ENCODE measurements at regions not wholly inside any gene's neighbourhood (a gene's known extent, or its start where the extent isn't known, plus 50 kb on each side); places are given as distances from the start of the nearest gene placed in this dataset.
"Not testable (repeated sequence)": the region's sequence is repeated elsewhere in the genome, so short reads cannot be mapped to it uniquely, and the experiment has no call there.

DNA sequence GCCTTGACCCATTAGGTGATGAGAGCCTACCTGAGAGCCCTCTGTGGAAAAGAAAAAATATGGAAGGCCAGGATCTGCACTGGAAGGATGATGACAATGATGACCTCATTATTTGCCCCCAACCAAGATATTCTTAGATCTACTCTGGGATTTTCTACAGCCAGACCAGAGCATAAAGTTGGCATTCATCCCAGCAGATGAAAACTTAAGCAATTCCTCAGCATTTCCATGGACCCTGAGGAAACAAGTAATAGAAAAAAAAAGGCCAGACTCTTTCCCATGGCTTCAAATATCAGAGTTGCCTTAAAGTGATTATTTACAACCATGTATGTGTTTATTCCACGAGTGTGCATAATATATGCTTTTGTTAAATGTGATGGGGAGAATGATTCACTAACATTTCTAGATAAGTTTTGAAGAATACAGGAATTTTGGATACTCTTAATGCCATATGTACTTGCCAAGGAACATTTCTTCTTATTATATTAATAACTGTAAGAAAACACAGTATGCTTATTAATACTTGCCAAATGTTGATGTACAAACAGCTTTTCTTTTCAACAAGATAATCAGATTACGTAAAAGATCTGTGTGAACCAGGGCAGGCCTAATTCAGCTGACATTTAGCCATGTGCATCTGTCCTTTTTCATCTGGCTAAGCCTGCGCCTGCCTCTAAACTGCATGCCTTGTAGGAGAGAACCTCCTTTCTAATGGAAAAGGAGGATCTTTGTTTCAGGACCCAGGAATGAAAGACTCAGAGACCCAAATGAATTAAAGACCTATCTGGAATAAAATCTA is 94.8 kb downstream of the ARRDC3 start:
- intact Hi-C loops (cut with micrococcal nuclease): no loop called here

DNA sequence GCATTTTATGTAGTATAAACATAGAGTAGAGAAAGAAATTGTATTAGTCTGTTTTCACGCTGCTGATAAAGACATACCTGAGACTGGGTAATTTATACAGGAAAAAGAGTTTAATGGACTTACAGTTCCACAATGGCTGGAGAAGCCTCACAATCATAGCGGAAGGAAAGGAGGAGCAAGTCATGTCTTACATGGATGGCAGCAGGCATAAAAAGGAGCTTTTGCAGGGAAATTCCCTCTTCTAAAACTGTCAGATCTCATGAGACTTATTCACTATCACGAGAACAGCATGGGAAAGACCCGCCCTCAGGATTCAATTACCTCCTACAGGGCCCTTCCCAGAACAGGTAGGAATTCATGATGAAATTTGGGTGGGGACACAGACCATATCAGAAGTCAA is 98.1 kb downstream of the ARRDC3 start:
- H3K9me3 ChIP-seq (ENCODE audit: control insufficient read depth in 2 of 3, low read length in 3 of 3); POLR2A ChIA-PET; DNase-seq; H3K27ac ChIP-seq (ENCODE audit: low read depth, low read length); H3K27ac Mint-ChIP-seq; H3K27me3 Mint-ChIP-seq; H3K4me3 ChIP-seq (ENCODE audit: low read length); H3K4me1 ChIP-seq (ENCODE audit: control insufficient read depth in 2 of 2, insufficient read depth in 2 of 2, low read length in 2 of 2); H3K27me3 ChIP-seq (ENCODE audit: control insufficient read depth in 2 of 2, insufficient read depth in 2 of 2, low read length in 2 of 2); CTCF ChIA-PET; H3K36me3 ChIP-seq (ENCODE audit: control insufficient read depth in 2 of 3, insufficient read depth in 3 of 3, low read length in 3 of 3); ATAC-seq; H3K4me3 Mint-ChIP-seq; intact Hi-C loops (cut with micrococcal nuclease): not testable (repeated sequence)
- Mint-ChIP-seq H3K36me3 (peaks cover 0 to 22% (median 6%) of the 10 kb centered on the region in 5 donors), H3K4me1 (peaks cover 8 to 25% (median 16%) of the 10 kb centered on the region in 7 donors), H3K9me3 (peaks cover 0 to 18% (median 5%) of the 10 kb centered on the region in 11 donors)

More for the DNA sequence above, 94.8 kb downstream of the ARRDC3 start:
- H3K27ac Mint-ChIP-seq: no peak overlapping the region
- no peak overlapping the region for H3K4me3 ChIP-seq (ENCODE audit: low read length)
- ATAC-seq (no peak), DNase-seq (no peak)
- no peaks in the 10 kb centered on the region for H3K36me3 ChIP-seq (ENCODE audit: control insufficient read depth in 2 of 3, insufficient read depth in 3 of 3, low read length in 3 of 3)
- POLR2A ChIA-PET: no interaction called here
- H3K4me1 ChIP-seq (ENCODE audit: control insufficient read depth in 2 of 2, insufficient read depth in 2 of 2, low read length in 2 of 2): no peaks in the 10 kb centered on the region
- no peak overlapping the region for H3K27ac ChIP-seq (ENCODE audit: low read depth, low read length)
- peaks cover 0 to 18% (median 5%) of the 10 kb centered on the region in 11 donors for H3K9me3 Mint-ChIP-seq
- CTCF ChIA-PET: no interaction called here
- no peaks in the 10 kb centered on the region for H3K27me3 Mint-ChIP-seq
- no peaks in the 10 kb centered on the region for H3K27me3 ChIP-seq (ENCODE audit: control insufficient read depth in 2 of 2, insufficient read depth in 2 of 2, low read length in 2 of 2)
- H3K4me3 Mint-ChIP-seq: no peak overlapping the region
- peaks cover 0 to 21% (median 3%) of the 10 kb centered on the region in 7 donors for H3K4me1 Mint-ChIP-seq
- H3K9me3 ChIP-seq (ENCODE audit: control insufficient read depth in 2 of 3, low read length in 3 of 3): no peaks in the 10 kb centered on the region
- H3K36me3 Mint-ChIP-seq: peaks cover 0 to 17% (median 6%) of the 10 kb centered on the region in 5 donors

DNA sequence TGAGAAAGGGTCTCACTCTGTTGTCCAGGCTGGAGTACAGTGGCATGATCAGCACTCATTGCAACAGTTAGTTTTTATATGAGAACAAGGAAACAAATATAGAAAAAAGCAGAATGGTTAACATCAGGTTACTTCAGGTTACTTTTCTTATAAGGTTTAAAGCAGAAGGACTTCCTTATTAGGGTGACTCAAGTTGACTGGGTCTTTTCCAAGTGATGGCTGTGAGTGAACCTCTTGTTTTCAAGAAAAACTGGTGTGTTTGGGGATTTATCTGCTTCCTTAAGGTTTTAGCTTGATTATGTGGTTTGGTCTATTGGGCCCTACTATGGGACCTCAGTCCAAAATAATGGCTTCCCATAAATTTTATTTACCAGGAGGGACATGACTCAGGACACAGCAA is 99.2 kb downstream of the ARRDC3 start:
- CTCF ChIA-PET: no interaction called here
- Histone ChIP-seq H3K27ac (ENCODE audit: low read depth, low read length) (no peak overlapping the region), H3K36me3 (ENCODE audit: control insufficient read depth in 2 of 3, insufficient read depth in 3 of 3, low read length in 3 of 3) (no peaks in the 10 kb centered on the region), H3K4me3 (ENCODE audit: low read length) (no peak overlapping the region), H3K4me1 (ENCODE audit: control insufficient read depth in 2 of 2, insufficient read depth in 2 of 2, low read length in 2 of 2) (peaks cover 0 to 4% of the 10 kb centered on the region in 2 donors), H3K27me3 (ENCODE audit: control insufficient read depth in 2 of 2, insufficient read depth in 2 of 2, low read length in 2 of 2) (no peaks in the 10 kb centered on the region), H3K9me3 (ENCODE audit: control insufficient read depth in 2 of 3, low read length in 3 of 3) (no peaks in the 10 kb centered on the region)
- Mint-ChIP-seq H3K36me3 (peaks cover 0 to 22% (median 6%) of the 10 kb centered on the region in 5 donors), H3K27ac (peak overlapping the region in 2 of 9 donors; percentile 10 to 60), H3K4me3 (no peak overlapping the region), H3K27me3 (peaks cover 0 to 5% (median 0%) of the 10 kb centered on the region in 5 donors), H3K9me3 (peaks cover 0 to 18% (median 5%) of the 10 kb centered on the region in 11 donors), H3K4me1 (peaks cover 13 to 34% (median 23%) of the 10 kb centered on the region in 7 donors)
- no peak for ATAC-seq
- DNase-seq: no peak
- POLR2A ChIA-PET: interaction anchor here (0.8 to 1.1 kb wide), 2 partner anchors 97 to 99 kb away, joined by 4 read pairs; partner anchors contain the start of gene ARRDC3
- intact Hi-C loops (cut with micrococcal nuclease): loop anchor here (5.0 kb wide), 3 partner anchors 42 to 757 kb away; partner anchors contain the start of gene LYSMD3 (in 1 of the 2)

DNA sequence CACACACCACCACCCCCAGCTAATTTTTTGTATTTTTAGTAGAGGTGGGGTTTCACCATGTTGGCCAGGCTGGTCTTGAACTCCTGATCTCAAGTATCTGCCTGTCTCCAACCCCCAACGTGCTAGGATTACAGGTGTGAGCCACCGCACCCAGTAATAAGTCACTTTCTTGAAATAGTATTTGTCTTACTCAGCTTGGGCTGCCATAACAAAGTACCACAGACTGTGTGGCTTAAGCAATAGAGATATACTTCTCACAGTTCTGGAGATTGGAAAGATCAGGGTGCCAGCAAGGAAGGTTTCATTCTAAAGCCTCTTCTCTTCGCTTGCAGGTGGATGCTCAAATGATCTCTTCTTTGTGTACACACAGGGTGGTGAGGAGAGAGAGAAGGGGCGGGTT is 99.8 kb downstream of the ARRDC3 start:
- Histone ChIP-seq H3K4me3 (ENCODE audit: low read length) (no peak overlapping the region), H3K27ac (ENCODE audit: low read depth, low read length) (no peak overlapping the region), H3K9me3 (ENCODE audit: control insufficient read depth in 2 of 3, low read length in 3 of 3) (no peaks in the 10 kb centered on the region), H3K4me1 (ENCODE audit: control insufficient read depth in 2 of 2, insufficient read depth in 2 of 2, low read length in 2 of 2) (peaks cover 0 to 4% of the 10 kb centered on the region in 2 donors), H3K27me3 (ENCODE audit: control insufficient read depth in 2 of 2, insufficient read depth in 2 of 2, low read length in 2 of 2) (no peaks in the 10 kb centered on the region), H3K36me3 (ENCODE audit: control insufficient read depth in 2 of 3, insufficient read depth in 3 of 3, low read length in 3 of 3) (no peaks in the 10 kb centered on the region)
- no peak for ATAC-seq
- POLR2A ChIA-PET: interaction anchor here (0.7 to 4.5 kb wide), 4 partner anchors 14 to 100 kb away, joined by 3 to 44 read pairs (median 6); partner anchors contain the start of gene ARRDC3
- H3K27ac Mint-ChIP-seq: peak overlapping the region in 2 of 9 donors; percentile 10 to 66
- DNase-seq: no peak
- H3K9me3 Mint-ChIP-seq: peaks cover 0 to 18% (median 5%) of the 10 kb centered on the region in 11 donors
- no peak overlapping the region for H3K4me3 Mint-ChIP-seq
- H3K27me3 Mint-ChIP-seq: peaks cover 0 to 5% (median 0%) of the 10 kb centered on the region in 5 donors
- peaks cover 0 to 22% (median 6%) of the 10 kb centered on the region in 5 donors for H3K36me3 Mint-ChIP-seq
- CTCF ChIA-PET: no interaction called here
- intact Hi-C loops (cut with micrococcal nuclease): loop anchor here (5.0 kb wide), 3 partner anchors 41 to 756 kb away; partner anchors contain the start of gene LYSMD3 (in 1 of the 2)
- peaks cover 13 to 34% (median 23%) of the 10 kb centered on the region in 7 donors for H3K4me1 Mint-ChIP-seq

DNA sequence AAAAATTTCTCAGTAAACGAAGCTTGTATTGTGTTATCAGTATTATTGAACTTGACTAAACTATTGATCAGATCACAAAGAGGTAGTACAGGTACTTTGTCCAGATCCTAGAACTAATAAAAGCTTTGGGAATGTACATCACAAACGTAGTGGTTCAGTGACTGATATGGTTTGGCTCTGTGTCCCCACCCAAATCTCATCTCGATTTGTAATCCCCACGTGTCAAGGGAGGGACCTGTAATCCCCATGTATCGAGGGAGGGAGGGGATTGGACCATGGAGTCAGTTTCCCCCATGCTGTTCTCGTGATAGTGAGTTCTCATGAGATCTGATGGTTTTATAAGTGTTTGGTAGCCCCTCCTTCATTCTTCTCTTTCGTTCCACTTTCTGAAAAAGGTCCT is 100.9 kb downstream of the ARRDC3 start:
- H3K27ac Mint-ChIP-seq: peak overlapping the region in 1 of 9 donors; percentile 12
- POLR2A ChIA-PET: interaction anchor here (1.1 to 4.5 kb wide), 3 partner anchors 31 to 157 kb away, joined by 3 to 44 read pairs (median 3); no protein-coding TSS in a partner anchor
- H3K27me3 ChIP-seq (ENCODE audit: control insufficient read depth in 2 of 2, insufficient read depth in 2 of 2, low read length in 2 of 2): no peaks in the 10 kb centered on the region
- H3K4me1 Mint-ChIP-seq: peaks cover 13 to 34% (median 23%) of the 10 kb centered on the region in 7 donors
- peaks cover 0 to 22% (median 6%) of the 10 kb centered on the region in 5 donors for H3K36me3 Mint-ChIP-seq
- no peak overlapping the region for H3K27ac ChIP-seq (ENCODE audit: low read depth, low read length)
- intact Hi-C loops (cut with micrococcal nuclease): loop anchor here (5.0 kb wide), 3 partner anchors 40 to 755 kb away; partner anchors contain the start of gene LYSMD3 (in 1 of the 2)
- no peak overlapping the region for H3K4me3 ChIP-seq (ENCODE audit: low read length)
- ATAC-seq (no peak), DNase-seq (no peak)
- H3K4me3 Mint-ChIP-seq: no peak overlapping the region
- H3K27me3 Mint-ChIP-seq: peaks cover 0 to 7% (median 0%) of the 10 kb centered on the region in 5 donors
- peaks cover 0 to 4% of the 10 kb centered on the region in 2 donors for H3K4me1 ChIP-seq (ENCODE audit: control insufficient read depth in 2 of 2, insufficient read depth in 2 of 2, low read length in 2 of 2)
- no peaks in the 10 kb centered on the region for H3K36me3 ChIP-seq (ENCODE audit: control insufficient read depth in 2 of 3, insufficient read depth in 3 of 3, low read length in 3 of 3)
- H3K9me3 Mint-ChIP-seq: peaks cover 0 to 16% (median 5%) of the 10 kb centered on the region in 11 donors
- CTCF ChIA-PET: interaction anchor here (1.6 to 3.1 kb wide), 2 partner anchors 13 to 103 kb away, joined by 5 to 16 read pairs; partner anchors contain the start of gene ARRDC3
- no peaks in the 10 kb centered on the region for H3K9me3 ChIP-seq (ENCODE audit: control insufficient read depth in 2 of 3, low read length in 3 of 3)

DNA sequence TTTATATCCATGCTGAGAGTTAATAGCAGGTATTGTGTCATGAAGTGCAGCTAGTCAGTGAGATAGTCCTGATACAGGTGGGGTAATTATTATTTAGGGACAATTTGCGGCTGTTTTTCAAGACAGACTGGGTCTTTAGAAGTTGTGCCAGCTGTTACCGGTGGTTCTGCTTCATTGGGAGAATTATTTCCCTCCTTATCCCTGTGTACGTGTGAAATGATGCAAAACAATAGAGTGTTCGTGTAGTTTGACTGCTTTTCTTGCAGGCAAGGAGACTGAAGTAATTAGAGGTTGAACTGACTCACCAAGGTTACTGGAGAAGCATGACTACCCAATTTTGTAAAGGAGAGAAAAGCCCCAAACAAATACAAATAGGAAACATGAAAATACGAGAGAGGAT is 101.7 kb downstream of the ARRDC3 start:
- H3K27ac ChIP-seq (ENCODE audit: low read depth, low read length): no peak overlapping the region
- H3K27ac Mint-ChIP-seq: peak overlapping the region in 8 of 9 donors; percentile 67 to 94 (median 90)
- ATAC-seq (no peak), DNase-seq (peak in 1 of 9 donors; percentile 2)
- no peaks in the 10 kb centered on the region for H3K9me3 ChIP-seq (ENCODE audit: control insufficient read depth in 2 of 3, low read length in 3 of 3)
- H3K36me3 Mint-ChIP-seq: peaks cover 0 to 22% (median 6%) of the 10 kb centered on the region in 5 donors
- peak overlapping the region; percentile 6 to 99 (median 92) for H3K4me3 Mint-ChIP-seq
- POLR2A ChIA-PET: interaction anchor here (1.1 to 4.5 kb wide), 6 partner anchors 31 to 158 kb away, joined by 3 to 48 read pairs (median 17); partner anchors contain the start of gene ARRDC3
- peaks cover 0 to 16% (median 5%) of the 10 kb centered on the region in 11 donors for H3K9me3 Mint-ChIP-seq
- peaks cover 0 to 7% (median 0%) of the 10 kb centered on the region in 5 donors for H3K27me3 Mint-ChIP-seq
- CTCF ChIA-PET: interaction anchor here (0.7 to 3.1 kb wide), 3 partner anchors 13 to 103 kb away, joined by 3 to 16 read pairs (median 5); partner anchors contain the start of gene ARRDC3
- H3K4me1 ChIP-seq (ENCODE audit: control insufficient read depth in 2 of 2, insufficient read depth in 2 of 2, low read length in 2 of 2): peaks cover 0 to 4% of the 10 kb centered on the region in 2 donors
- intact Hi-C loops (cut with micrococcal nuclease): loop anchor here (2.0 to 5.0 kb wide), 4 partner anchors 39 to 754 kb away; partner anchors contain the start of gene LYSMD3 (in 1 of the 2)
- peaks cover 13 to 34% (median 23%) of the 10 kb centered on the region in 7 donors for H3K4me1 Mint-ChIP-seq
- no peaks in the 10 kb centered on the region for H3K36me3 ChIP-seq (ENCODE audit: control insufficient read depth in 2 of 3, insufficient read depth in 3 of 3, low read length in 3 of 3)
- H3K27me3 ChIP-seq (ENCODE audit: control insufficient read depth in 2 of 2, insufficient read depth in 2 of 2, low read length in 2 of 2): no peaks in the 10 kb centered on the region
- H3K4me3 ChIP-seq (ENCODE audit: low read length): no peak overlapping the region
